Colonic mucosa (tissue), 4 donors: ENCODE measurements at regions not wholly inside any gene's neighbourhood (a gene's known extent, or its start where the extent isn't known, plus 50 kb on each side); places are given as distances from the start of the nearest gene placed in this dataset.
"Not testable (repeated sequence)": the region's sequence is repeated elsewhere in the genome, so short reads cannot be mapped to it uniquely, and the experiment has no call there.

Experiments
- DNase-seq: peaks from one replicate; pipeline ENCODE4 v3.0.0-alpha.2; 2020
- H3K27ac ChIP-seq: fragments of 200-600 bp; one replicate; pipeline ENCODE4 v1.8.0; 2021
- H3K27me3 ChIP-seq: fragments of 200-600 bp; one replicate; pipeline ENCODE4 v1.8.0; 2021
- H3K36me3 ChIP-seq: fragments of 200-600 bp; one replicate; pipeline ENCODE4 v1.8.0; 2021
- H3K4me1 ChIP-seq: fragments of 200-600 bp; one replicate; pipeline ENCODE4 v1.8.0; 2021; ENCODE audit warnings: mild to moderate bottlenecking
- H3K4me3 ChIP-seq: fragments of 200-600 bp; one replicate; pipeline ENCODE4 v1.8.0; 2021
- H3K9ac ChIP-seq, 2 donors: one replicate each; pipeline ENCODE4 v1.7.0; 2013; ENCODE audit warnings: control low read depth in 2 of 2, low read depth in 2 of 2, low read length in 2 of 2
- H3K9me3 ChIP-seq: fragments of 200-600 bp; one replicate; pipeline ENCODE4 v1.8.0; 2021
- CTCF ChIP-seq: fragments of 200-600 bp; IDR thresholded peaks from one replicate; pipeline ENCODE4 v1.8.0; 2022; ENCODE audit warnings: antibody characterized with exemption, mild to moderate bottlenecking
- intact Hi-C: fragments of 100-400 bp; cut with DNase I; formaldehyde crosslinking; loops from one replicate; pipeline ENCODE4 v1.14.1; 2022
- donor health status: healthy.
- donor health status: DM: no; HTN: no; CAD: no.
- donor health status: DM: no; HTN: no; CAD: no.

GRCh38 chr17:77631307-77631706 is 327.2 kb upstream of the TNRC6C start:
- Histone ChIP-seq H3K4me3 (no peak overlapping the region), H3K27ac (no peak overlapping the region), H3K36me3 (no peaks in the 10 kb centered on the region), H3K27me3 (no peaks in the 10 kb centered on the region), H3K4me1 (no peaks in the 10 kb centered on the region), H3K9ac (no peak overlapping the region), H3K9me3 (no peaks in the 10 kb centered on the region)
- no peak for DNase-seq
- no peak for TF ChIP-seq CTCF
- intact Hi-C loops: no loop called here

DNA sequence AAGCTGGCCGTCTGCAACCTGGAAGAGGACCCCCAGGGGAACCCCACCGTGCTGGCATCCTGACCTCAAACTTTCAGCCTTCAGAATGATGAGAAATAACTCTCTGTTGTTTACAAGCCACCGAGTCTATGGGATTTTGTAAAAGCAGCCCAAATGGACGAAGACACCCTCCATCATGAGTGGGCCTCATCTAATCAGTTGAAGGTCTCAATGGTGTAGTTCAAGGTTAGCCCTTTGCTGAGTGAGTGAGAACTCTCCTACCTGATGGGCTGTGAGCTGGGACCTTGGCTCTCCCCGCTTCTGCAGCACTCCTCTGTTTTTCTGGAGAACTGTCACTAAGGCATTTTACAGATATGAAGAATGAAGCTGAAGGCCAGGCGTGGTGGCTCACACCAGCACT is 325.9 kb upstream of the TNRC6C start:
- no peak for TF ChIP-seq CTCF
- Histone ChIP-seq H3K9me3 (no peaks in the 10 kb centered on the region), H3K36me3 (no peaks in the 10 kb centered on the region), H3K9ac (no peak overlapping the region), H3K27ac (no peak overlapping the region), H3K4me1 (no peaks in the 10 kb centered on the region), H3K27me3 (no peaks in the 10 kb centered on the region), H3K4me3 (no peak overlapping the region)
- DNase-seq: no peak
- intact Hi-C loops: no loop called here

GRCh38 chr17:77634710-77635109 is 323.8 kb upstream of the TNRC6C start:
- Histone ChIP-seq H3K9me3 (no peaks in the 10 kb centered on the region), H3K4me3 (no peak overlapping the region), H3K36me3 (no peaks in the 10 kb centered on the region), H3K27me3 (no peaks in the 10 kb centered on the region), H3K27ac (no peak overlapping the region), H3K9ac (no peak overlapping the region), H3K4me1 (no peaks in the 10 kb centered on the region)
- no peak for TF ChIP-seq CTCF
- intact Hi-C loops: no loop called here
- no peak for DNase-seq

- Histone ChIP-seq H3K27me3 (no peaks in the 10 kb centered on the region), H3K9me3 (no peaks in the 10 kb centered on the region), H3K9ac (no peak overlapping the region), H3K4me3 (no peak overlapping the region), H3K27ac (no peak overlapping the region), H3K4me1 (no peaks in the 10 kb centered on the region), H3K36me3 (no peaks in the 10 kb centered on the region)
- TF ChIP-seq CTCF: no peak
- intact Hi-C loops: no loop called here
- no peak for DNase-seq
These were observed 323.3 kb upstream of the TNRC6C start for GRCh38 chr17:77635176-77635575.

DNA sequence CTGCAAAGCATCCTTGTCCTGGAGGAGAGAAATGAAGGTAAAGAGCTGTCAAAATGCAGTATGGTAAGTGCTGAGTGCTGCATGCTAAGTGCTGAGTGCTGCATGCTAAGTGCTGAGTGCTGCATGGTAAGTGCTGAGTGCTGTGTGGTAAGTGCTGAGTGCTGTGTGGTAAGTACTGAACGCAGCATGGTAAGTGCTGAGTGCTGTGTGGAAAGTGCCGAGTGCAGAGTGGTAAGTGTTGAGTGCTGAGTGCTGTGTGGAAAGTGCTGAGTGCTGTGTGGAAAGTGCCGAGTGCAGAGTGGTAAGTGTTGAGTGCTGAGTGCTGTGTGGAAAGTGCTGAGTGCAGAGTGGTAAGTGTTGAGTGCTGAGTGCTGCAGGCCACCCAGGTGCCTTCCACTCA is 322.7 kb upstream of the TNRC6C start:
- intact Hi-C loops, H3K27me3 ChIP-seq, H3K36me3 ChIP-seq, DNase-seq, H3K9ac ChIP-seq, H3K9me3 ChIP-seq, H3K4me1 ChIP-seq, H3K27ac ChIP-seq, H3K4me3 ChIP-seq: not testable (repeated sequence)

DNA sequence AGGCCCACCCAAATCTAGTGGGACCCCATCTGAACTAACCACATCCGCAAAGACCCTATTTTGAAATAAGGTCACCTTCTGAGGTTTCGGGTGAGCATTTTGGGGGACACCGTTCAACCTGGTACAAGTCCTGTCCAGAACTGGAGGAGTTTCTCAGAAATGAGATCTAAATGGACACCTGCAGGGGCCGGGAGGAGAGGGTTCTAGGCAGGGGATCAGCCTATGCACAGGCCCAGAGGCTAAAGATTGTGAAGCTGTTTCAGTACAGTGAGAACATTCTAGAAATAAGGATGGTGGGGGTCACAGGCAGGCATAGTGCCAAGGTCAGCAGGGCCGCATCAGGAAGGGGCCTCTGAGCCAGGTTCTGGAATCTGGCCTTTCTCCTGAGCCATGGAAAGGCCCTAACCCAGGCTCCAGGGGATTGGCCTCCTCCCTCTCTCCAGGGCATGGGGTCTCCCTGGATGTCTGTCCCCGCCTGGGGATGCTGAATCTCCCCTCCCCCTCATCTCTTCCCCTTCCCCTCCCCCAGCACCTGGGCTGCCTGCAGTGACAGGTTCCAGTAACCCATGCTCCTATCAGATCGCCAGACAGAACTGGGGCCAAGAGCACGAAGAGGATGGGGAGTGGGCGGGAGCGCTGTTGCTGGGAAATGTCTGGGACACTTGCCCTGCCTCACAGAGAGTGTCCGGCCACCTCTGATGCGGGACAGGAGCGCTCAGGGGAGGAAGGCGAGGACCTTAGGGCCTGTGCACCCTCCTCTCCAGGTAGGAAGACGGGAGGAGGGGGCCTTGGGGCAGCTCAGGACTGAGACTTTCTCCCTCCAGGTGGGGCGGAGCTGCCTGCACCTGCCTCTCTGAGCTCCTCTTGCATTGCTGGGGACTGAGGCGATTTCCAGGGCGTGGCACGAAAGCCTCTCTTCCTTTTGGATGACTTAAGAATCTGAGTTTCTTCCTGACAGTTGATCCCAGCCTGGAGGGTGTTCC is 321.4 kb upstream of the TNRC6C start:
- Histone ChIP-seq H3K27ac (no peak overlapping the region), H3K9ac (no peak overlapping the region), H3K9me3 (no peaks in the 10 kb centered on the region), H3K36me3 (no peaks in the 10 kb centered on the region), H3K4me1 (no peaks in the 10 kb centered on the region), H3K4me3 (no peak overlapping the region), H3K27me3 (no peaks in the 10 kb centered on the region)
- no peak for TF ChIP-seq CTCF
- intact Hi-C loops: no loop called here
- DNase-seq: no peak
